ENCODE measurements at regions not wholly inside any gene's neighbourhood (a gene's known extent, or its start where the extent isn't known, plus 50 kb on each side); places are given as distances from the start of the nearest gene placed in this dataset.

DNA sequence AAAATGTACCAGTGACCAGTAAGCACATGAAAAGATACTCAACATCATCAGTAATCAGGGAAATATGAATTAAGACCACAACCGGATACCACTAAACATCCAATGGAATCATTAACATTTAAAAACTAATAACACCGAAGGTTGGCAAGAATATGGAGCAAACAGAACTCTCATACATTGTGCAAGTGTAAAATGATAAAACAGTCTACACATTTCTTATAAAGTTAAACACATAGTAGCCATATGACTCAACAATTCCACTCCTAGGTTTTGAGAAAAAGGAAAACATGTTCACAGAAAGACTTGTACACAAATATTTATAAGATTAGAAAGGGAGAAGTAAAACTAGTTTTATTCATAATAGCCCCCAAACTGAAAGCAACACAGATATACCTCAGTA is 60.3 kb upstream of the SLCO2A1 start:
- Histone ChIP-seq H3F3A (replicated peaks; ENCODE audit: insufficient read depth) (no peaks in the 10 kb centered on the region), H4K20me1 (ENCODE audit: insufficient read depth) (no peaks in the 10 kb centered on the region), H3K4me3 (ENCODE audit: low read depth in 2 of 2, low read length in 1 of 2) (no peak overlapping the region), H3K36me3 (replicated peaks in 1 of 2; ENCODE audit: control insufficient read depth in 1 of 2, insufficient read depth in 2 of 2, low read length in 1 of 2) (no peaks in the 10 kb centered on the region), H3K4me2 (no peak overlapping the region), H3K79me2 (ENCODE audit: insufficient read depth) (no peaks in the 10 kb centered on the region), H3K9ac (no peak overlapping the region), H2AFZ (ENCODE audit: low read depth) (no peak overlapping the region), H3K9me2 (no peaks in the 10 kb centered on the region), H3K27ac (ENCODE audit: low read depth in 2 of 2, low read length in 1 of 2) (no peak overlapping the region), H3K9me3 (no peaks in the 10 kb centered on the region), H3K27me3 (ENCODE audit: insufficient read depth) (no peaks in the 10 kb centered on the region), H3K4me1 (ENCODE audit: control insufficient read depth in 1 of 2, insufficient read depth in 2 of 2, low read depth in 1 of 2, low read length in 1 of 2) (peaks cover 0 to 2% of the 10 kb centered on the region in 2 experiments; a peak in 2 of 4 replicates)
- TF ChIP-seq, protein P1, sequence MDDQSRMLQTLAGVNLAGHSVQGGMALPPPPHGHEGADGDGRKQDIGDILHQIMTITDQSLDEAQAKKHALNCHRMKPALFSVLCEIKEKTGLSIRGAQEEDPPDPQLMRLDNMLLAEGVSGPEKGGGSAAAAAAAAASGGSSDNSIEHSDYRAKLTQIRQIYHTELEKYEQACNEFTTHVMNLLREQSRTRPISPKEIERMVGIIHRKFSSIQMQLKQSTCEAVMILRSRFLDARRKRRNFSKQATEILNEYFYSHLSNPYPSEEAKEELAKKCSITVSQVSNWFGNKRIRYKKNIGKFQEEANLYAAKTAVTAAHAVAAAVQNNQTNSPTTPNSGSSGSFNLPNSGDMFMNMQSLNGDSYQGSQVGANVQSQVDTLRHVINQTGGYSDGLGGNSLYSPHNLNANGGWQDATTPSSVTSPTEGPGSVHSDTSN (IDR thresholded peaks at IDR 0.05), result no peak
- no peak for TF ChIP-seq RAD21 (IDR thresholded peaks at IDR 0.05; ENCODE audit: low read length)
- TF ChIP-seq TAF1 (IDR thresholded peaks at IDR 0.05; ENCODE audit: borderline replicate concordance, low read depth, low read length), result no peak
- no peak for TF ChIP-seq POLR2AphosphoS5 (IDR thresholded peaks at IDR 0.05; ENCODE audit: low read depth, low read length)
- TF ChIP-seq, protein P2, sequence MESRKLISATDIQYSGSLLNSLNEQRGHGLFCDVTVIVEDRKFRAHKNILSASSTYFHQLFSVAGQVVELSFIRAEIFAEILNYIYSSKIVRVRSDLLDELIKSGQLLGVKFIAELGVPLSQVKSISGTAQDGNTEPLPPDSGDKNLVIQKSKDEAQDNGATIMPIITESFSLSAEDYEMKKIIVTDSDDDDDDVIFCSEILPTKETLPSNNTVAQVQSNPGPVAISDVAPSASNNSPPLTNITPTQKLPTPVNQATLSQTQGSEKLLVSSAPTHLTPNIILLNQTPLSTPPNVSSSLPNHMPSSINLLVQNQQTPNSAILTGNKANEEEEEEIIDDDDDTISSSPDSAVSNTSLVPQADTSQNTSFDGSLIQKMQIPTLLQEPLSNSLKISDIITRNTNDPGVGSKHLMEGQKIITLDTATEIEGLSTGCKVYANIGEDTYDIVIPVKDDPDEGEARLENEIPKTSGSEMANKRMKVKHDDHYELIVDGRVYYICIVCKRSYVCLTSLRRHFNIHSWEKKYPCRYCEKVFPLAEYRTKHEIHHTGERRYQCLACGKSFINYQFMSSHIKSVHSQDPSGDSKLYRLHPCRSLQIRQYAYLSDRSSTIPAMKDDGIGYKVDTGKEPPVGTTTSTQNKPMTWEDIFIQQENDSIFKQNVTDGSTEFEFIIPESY (IDR thresholded peaks at IDR 0.05; ENCODE audit: borderline replicate concordance, low read depth), result no peak
- no peak for TF ChIP-seq JUND (IDR thresholded peaks at IDR 0.05)
- TF ChIP-seq, protein P3, sequence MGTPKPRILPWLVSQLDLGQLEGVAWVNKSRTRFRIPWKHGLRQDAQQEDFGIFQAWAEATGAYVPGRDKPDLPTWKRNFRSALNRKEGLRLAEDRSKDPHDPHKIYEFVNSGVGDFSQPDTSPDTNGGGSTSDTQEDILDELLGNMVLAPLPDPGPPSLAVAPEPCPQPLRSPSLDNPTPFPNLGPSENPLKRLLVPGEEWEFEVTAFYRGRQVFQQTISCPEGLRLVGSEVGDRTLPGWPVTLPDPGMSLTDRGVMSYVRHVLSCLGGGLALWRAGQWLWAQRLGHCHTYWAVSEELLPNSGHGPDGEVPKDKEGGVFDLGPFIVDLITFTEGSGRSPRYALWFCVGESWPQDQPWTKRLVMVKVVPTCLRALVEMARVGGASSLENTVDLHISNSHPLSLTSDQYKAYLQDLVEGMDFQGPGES (IDR thresholded peaks at IDR 0.05; ENCODE audit: low read depth, low read length), result no peak
- no peak for TF ChIP-seq GATA2 (CRISPR knock-in tag; IDR thresholded peaks at IDR 0.05)
- TF ChIP-seq FOXJ3 (CRISPR knock-in tag; IDR thresholded peaks at IDR 0.05), result no peak
- no peak for TF ChIP-seq SIN3A (IDR thresholded peaks at IDR 0.05; ENCODE audit: borderline replicate concordance, low read depth, low read length)
- no peak for TF ChIP-seq EP300 (IDR thresholded peaks at IDR 0.05; ENCODE audit: borderline replicate concordance in 1 of 2, low read depth in 1 of 2, low read length in 1 of 2)
- no peak for TF ChIP-seq MXI1 (IDR thresholded peaks at IDR 0.05; ENCODE audit: low read depth, low read length)
- no peak for TF ChIP-seq YY1 (IDR thresholded peaks at IDR 0.05; ENCODE audit: low read depth)
- no peak for TF ChIP-seq NRF1 (IDR thresholded peaks at IDR 0.05; ENCODE audit: low read depth, low read length)
- TF ChIP-seq, protein P4, sequence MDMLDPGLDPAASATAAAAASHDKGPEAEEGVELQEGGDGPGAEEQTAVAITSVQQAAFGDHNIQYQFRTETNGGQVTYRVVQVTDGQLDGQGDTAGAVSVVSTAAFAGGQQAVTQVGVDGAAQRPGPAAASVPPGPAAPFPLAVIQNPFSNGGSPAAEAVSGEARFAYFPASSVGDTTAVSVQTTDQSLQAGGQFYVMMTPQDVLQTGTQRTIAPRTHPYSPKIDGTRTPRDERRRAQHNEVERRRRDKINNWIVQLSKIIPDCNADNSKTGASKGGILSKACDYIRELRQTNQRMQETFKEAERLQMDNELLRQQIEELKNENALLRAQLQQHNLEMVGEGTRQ (IDR thresholded peaks at IDR 0.05; ENCODE audit: borderline replicate concordance, low read depth, low read length), result no peak
- TF ChIP-seq SMC3 (IDR thresholded peaks at IDR 0.05; ENCODE audit: low read depth, low read length), result no peak
- TF ChIP-seq FOSL2 (IDR thresholded peaks at IDR 0.05; ENCODE audit: borderline replicate concordance, low read depth), result no peak
- TF ChIP-seq CHD2 (IDR thresholded peaks at IDR 0.05; ENCODE audit: low read length, partially characterized antibody), result no peak
- no peak for DNase-seq
- POLR2A ChIA-PET, result no interaction called here
- CTCF ChIA-PET, result no interaction called here
- WGBS (ENCODE audit: low lambda C conversion rate), result 66% methylated on average over 2 of the region's 2 CpGs

All from SK-N-SH (cell line).